ENCODE measurements at regions not wholly inside any gene's neighbourhood (a gene's known extent, or its start where the extent isn't known, plus 50 kb on each side); places are given as distances from the start of the nearest gene placed in this dataset.

DNA sequence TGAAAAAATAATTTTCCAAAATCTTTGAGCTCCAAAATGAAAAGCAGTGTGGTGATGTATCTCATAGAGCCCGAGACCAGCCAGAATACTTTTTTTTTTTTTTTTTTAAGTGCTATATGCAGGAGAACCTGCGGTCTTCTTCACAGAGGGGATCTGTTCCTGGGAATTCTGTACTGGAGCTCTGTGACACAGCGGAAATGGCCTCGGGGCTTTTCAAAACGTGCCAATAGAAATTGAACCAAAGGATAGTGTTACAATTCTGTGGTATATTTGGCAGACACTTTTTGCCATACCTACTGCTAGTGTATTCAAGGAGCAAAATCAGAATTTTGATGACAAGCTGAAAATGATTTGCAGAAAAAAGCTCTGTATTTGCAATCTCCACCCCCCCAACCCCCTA is 1429.3 kb upstream of the LRRTM3 start:
- H3K4me3 ChIP-seq (ENCODE audit: low read depth, low read length): no peak overlapping the region
- no peaks in the 10 kb centered on the region for H3K4me1 ChIP-seq (ENCODE audit: control insufficient read depth, insufficient read depth, low read length)
- no peaks in the 10 kb centered on the region for H3K36me3 ChIP-seq (ENCODE audit: control insufficient read depth in 2 of 2, insufficient read depth in 1 of 2, low read length in 2 of 2)
- POLR2A ChIA-PET: no interaction called here
- H3K9me3 ChIP-seq (ENCODE audit: control insufficient read depth, insufficient read depth, low read depth, low read length): no peaks in the 10 kb centered on the region
- TF ChIP-seq SP2 (tag by site-specific recombination; IDR thresholded peaks at IDR 0.05) (no peak), SETDB1 (IDR thresholded peaks at IDR 0.05; ENCODE audit: insufficient read length, low read length) (no peak), ZNF423 (tag by site-specific recombination; IDR thresholded peaks at IDR 0.05) (no peak), AEBP2 (tag by site-specific recombination; IDR thresholded peaks at IDR 0.05; ENCODE audit: borderline replicate concordance) (no peak), HIC1 (tag by site-specific recombination; IDR thresholded peaks at IDR 0.05) (no peak), GFI1B (tag by site-specific recombination; IDR thresholded peaks at IDR 0.05) (no peak), SP3 (tag by site-specific recombination; IDR thresholded peaks at IDR 0.05) (no peak), ZSCAN30 (tag by site-specific recombination; IDR thresholded peaks at IDR 0.05) (no peak), ZSCAN23 (tag by site-specific recombination; IDR thresholded peaks at IDR 0.05) (no peak), ZNF335 (tag by site-specific recombination; conservative IDR thresholded peaks at IDR 0.05) (no peak), ZNF549 (tag by site-specific recombination; IDR thresholded peaks at IDR 0.05) (no peak), ZNF768 (tag by site-specific recombination; IDR thresholded peaks at IDR 0.05) (no peak), ZNF580 (tag by site-specific recombination; IDR thresholded peaks at IDR 0.05) (no peak), ZNF707 (tag by site-specific recombination; IDR thresholded peaks at IDR 0.05) (no peak), ZNF10 (tag by site-specific recombination; IDR thresholded peaks at IDR 0.05) (no peak)
- TF ChIP-seq, protein P1, sequence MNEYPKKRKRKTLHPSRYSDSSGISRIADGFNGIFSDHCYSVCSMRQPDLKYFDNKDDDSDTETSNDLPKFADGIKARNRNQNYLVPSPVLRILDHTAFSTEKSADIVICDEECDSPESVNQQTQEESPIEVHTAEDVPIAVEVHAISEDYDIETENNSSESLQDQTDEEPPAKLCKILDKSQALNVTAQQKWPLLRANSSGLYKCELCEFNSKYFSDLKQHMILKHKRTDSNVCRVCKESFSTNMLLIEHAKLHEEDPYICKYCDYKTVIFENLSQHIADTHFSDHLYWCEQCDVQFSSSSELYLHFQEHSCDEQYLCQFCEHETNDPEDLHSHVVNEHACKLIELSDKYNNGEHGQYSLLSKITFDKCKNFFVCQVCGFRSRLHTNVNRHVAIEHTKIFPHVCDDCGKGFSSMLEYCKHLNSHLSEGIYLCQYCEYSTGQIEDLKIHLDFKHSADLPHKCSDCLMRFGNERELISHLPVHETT (tag by site-specific recombination; IDR thresholded peaks at IDR 0.05): no peak
- TF ChIP-seq, protein P2, sequence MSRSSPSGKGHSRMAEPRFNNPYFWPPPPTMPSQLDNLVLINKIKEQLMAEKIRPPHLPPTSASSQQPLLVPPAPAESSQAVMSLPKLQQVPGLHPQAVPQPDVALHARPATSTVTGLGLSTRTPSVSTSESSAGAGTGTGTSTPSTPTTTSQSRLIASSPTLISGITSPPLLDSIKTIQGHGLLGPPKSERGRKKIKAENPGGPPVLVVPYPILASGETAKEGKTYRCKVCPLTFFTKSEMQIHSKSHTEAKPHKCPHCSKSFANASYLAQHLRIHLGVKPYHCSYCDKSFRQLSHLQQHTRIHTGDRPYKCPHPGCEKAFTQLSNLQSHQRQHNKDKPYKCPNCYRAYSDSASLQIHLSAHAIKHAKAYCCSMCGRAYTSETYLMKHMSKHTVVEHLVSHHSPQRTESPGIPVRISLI (tag by site-specific recombination; IDR thresholded peaks at IDR 0.05): no peak
- TF ChIP-seq, protein P3, sequence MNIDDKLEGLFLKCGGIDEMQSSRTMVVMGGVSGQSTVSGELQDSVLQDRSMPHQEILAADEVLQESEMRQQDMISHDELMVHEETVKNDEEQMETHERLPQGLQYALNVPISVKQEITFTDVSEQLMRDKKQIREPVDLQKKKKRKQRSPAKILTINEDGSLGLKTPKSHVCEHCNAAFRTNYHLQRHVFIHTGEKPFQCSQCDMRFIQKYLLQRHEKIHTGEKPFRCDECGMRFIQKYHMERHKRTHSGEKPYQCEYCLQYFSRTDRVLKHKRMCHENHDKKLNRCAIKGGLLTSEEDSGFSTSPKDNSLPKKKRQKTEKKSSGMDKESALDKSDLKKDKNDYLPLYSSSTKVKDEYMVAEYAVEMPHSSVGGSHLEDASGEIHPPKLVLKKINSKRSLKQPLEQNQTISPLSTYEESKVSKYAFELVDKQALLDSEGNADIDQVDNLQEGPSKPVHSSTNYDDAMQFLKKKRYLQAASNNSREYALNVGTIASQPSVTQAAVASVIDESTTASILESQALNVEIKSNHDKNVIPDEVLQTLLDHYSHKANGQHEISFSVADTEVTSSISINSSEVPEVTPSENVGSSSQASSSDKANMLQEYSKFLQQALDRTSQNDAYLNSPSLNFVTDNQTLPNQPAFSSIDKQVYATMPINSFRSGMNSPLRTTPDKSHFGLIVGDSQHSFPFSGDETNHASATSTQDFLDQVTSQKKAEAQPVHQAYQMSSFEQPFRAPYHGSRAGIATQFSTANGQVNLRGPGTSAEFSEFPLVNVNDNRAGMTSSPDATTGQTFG (tag by site-specific recombination; IDR thresholded peaks at IDR 0.05; ENCODE audit: borderline replicate concordance): no peak
- no peak overlapping the region for H3K27ac ChIP-seq (ENCODE audit: extremely low read depth, low read depth, low read length)
- CTCF ChIA-PET: interaction anchor here (0.7 kb wide), 1 partner anchor 1453 kb away, joined by 5 read pairs; no protein-coding TSS in a partner anchor
